ENCODE measurements at regions not wholly inside any gene's neighbourhood (a gene's known extent, or its start where the extent isn't known, plus 50 kb on each side); places are given as distances from the start of the nearest gene placed in this dataset.

- no peak for TF ChIP-seq CHD7 (IDR thresholded peaks at IDR 0.05; ENCODE audit: insufficient replicate concordance, low read length)
- no peak for TF ChIP-seq TBP (IDR thresholded peaks at IDR 0.05; ENCODE audit: low read depth, low read length)
- TF ChIP-seq NRF1 (IDR thresholded peaks at IDR 0.05; ENCODE audit: low read depth, low read length) = no peak
- TF ChIP-seq ATF2 (IDR thresholded peaks at IDR 0.05; ENCODE audit: low read length) = no peak
- no peak for TF ChIP-seq CHD2 (IDR thresholded peaks at IDR 0.05; ENCODE audit: low read length)
- no peak for TF ChIP-seq BRCA1 (IDR thresholded peaks at IDR 0.05; ENCODE audit: low read depth, low read length)
- no peak for TF ChIP-seq CBX8 (IDR thresholded peaks at IDR 0.05; ENCODE audit: borderline replicate concordance, low read depth, low read length)
- TF ChIP-seq KDM1A (IDR thresholded peaks at IDR 0.05; ENCODE audit: borderline replicate concordance, low read length) = no peak
- no peak for TF ChIP-seq JUND (IDR thresholded peaks at IDR 0.05; ENCODE audit: low read length)
- TF ChIP-seq SIX5 (IDR thresholded peaks at IDR 0.05; ENCODE audit: low read depth, low read length) = no peak
- no peak for TF ChIP-seq SP2 (IDR thresholded peaks at IDR 0.05; ENCODE audit: low read length)
Measured at GRCh38 chr9:126159430-126160060, 167.1 kb upstream of the MVB12B start (continued).
